Kidney capillary endothelial cell (primary cell): ENCODE measurements at regions not wholly inside any gene's neighbourhood (a gene's known extent, or its start where the extent isn't known, plus 50 kb on each side); places are given as distances from the start of the nearest gene placed in this dataset.
"Not testable (repeated sequence)": the region's sequence is repeated elsewhere in the genome, so short reads cannot be mapped to it uniquely, and the experiment has no call there.

Experiments used
- DNase-seq: peaks from one replicate; pipeline ENCODE4 v3.0.0-alpha.2; 2018; ENCODE audit warnings: low spot score

GRCh38 chr2:208800887-208801286, 394.3 kb downstream of the PTH2R start:
- DNase-seq: not testable (repeated sequence)

- no peak for DNase-seq
Observed at GRCh38 chr2:208807756-208808155, 401.2 kb downstream of the PTH2R start.

GRCh38 chr2:208811885-208812284, 405.3 kb downstream of the PTH2R start:
- not testable (repeated sequence) for DNase-seq

DNA sequence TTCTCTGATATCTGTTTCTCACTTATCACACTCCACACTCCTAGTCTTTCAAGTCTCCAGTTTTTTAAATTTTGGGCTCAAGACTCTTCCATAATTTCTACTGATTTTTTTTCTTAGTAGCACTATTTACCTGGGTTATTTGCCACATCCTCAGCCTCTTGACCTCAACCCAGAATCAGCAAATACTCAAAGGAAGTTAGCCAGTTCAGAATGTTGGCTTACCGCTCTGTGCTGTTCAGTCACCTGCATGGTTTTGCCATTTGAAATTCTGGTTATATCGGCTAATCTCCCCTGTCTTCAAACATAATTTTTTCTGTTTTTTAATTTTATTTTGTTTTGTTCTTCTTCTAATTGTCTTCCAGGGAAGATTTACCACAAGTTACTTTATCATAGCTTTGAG, 412.6 kb downstream of the PTH2R start:
- DNase-seq: no peak

DNA sequence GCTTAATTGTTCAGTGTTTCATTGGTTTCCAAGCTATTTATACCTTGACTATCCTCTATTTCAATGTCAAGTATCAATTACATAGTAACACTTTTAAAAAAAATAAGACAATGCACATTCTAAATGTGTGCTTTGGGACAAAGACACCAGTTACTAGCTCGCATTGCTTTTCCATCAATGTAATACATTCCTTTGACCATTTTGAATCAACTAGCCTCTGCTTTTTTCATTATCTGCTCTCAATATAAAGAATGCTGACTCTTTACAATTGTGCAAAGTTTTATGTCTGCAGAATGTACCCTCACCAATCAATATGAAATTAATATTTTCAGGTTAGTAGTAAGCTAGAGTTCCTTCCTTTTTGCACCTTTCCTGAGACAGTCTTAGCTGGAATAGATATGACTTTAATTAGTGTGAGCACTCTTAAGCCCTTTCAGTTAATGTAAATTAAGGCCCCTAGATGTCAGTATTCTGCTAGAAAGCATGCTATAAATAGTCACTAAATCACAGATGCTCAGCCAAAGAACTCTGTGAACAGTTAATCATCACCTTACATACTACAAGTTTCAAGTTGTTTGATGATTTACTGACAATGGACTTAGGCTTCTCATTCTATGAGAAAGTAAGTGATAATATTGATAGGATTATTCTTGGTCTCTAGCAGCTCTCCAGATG, 413.6 kb downstream of the PTH2R start:
- DNase-seq: no peak

- DNase-seq: no peak
Observed at GRCh38 chr2:208827109-208827508, 420.5 kb downstream of the PTH2R start.

DNA sequence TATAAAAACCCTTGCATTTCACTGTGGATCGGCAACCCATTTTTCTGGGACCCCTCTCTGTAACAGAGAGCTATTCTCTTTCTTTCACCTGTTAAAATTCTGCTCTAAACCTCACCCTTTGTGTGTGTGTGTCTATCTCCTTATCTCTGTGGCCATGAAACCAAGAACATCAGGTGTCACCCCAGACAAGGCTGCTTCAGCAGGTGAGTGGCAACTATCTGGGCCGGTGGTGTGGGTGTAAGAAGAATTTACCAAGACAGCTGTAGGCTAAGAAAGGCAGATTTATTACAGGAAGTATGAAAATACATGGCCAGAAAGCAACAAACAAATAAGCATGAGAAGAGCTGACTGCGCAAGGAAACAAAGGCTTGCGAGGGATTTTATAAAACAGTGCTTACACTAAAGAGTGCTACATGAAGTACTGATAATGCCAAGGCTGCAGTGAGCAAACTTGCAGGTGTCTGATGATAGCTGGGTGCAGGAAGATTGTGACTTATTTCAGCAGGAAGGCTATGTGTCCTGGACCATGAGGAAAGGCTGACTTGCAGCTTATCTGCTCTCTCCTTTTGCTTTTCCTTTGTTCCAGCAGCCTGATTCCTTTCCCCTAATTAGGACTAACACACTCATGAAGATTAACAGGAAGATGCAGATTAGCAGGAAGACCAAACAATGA, 421.1 kb downstream of the PTH2R start:
- DNase-seq: no peak

GRCh38 chr2:208830203-208830602, 423.6 kb downstream of the PTH2R start:
- DNase-seq: no peak

GRCh38 chr2:208847651-208848050, 441.1 kb downstream of the PTH2R start:
- no peak for DNase-seq

- DNase-seq: no peak
Observed at GRCh38 chr2:208854717-208855116, 448.1 kb downstream of the PTH2R start.

- no peak for DNase-seq
Observed at GRCh38 chr2:208867374-208867773, 460.8 kb downstream of the PTH2R start.

DNA sequence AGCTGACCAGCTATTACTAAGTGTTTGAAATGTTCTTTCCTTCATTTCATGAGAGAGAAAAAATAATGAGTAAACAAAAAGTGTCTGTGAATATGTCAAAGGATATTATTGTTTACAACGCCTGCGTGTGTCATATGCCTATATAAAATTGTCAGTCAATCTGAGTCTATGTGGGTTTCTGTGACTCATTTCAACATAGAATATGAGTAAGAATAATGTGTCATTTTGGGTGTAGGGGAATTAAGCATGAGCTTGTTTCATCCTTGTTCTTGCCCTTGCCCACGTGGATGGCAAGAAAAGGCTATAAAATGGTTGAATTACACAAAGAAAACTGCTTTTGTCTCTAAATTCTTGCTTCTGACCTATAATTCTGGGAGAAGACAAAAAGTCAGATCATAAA, 466.0 kb downstream of the PTH2R start:
- DNase-seq: no peak

DNA sequence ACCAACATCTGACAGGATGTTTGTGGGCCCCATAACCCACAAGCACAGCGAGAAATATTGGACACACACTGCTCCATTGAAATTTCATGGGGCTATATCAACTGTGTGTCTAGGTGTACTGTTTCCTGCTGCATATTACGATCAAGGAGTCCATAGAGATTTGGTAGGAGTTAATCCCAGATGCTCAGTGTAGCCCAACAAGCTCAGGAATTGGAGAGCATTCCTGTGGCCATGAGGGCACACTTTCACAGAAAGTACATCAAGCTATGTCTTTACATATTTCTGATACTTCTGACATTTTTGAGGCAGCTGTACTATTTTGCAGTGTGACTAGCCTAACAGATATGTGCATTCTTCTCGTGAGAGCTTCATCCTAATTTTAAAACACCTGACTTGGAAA, 473.1 kb downstream of the PTH2R start:
- no peak for DNase-seq

DNA sequence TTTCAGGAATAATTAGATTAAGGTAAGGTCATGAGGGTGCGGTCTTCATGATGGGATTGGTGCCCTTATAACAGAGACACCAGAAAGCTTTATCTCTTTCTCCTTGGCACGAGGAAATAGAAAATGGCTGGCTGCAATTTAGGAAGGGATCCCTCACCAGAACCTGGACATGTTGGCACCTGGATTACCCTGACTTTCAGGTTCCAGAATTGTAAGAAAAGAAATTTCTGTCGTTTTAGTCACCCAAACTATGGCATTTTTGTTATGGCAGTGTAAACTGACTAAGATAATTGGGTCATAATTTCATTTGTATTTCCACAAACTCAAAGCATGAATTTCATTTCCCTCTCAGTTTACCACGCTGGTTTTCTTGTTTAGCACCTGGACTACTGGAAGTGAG, 473.6 kb downstream of the PTH2R start:
- no peak for DNase-seq

GRCh38 chr2:208890486-208890885, 483.9 kb downstream of the PTH2R start:
- DNase-seq: no peak

- DNase-seq: no peak
Observed at GRCh38 chr2:208892203-208892602, 485.6 kb downstream of the PTH2R start.

- DNase-seq: no peak
Observed at GRCh38 chr2:208906330-208906729, 499.7 kb downstream of the PTH2R start.

DNA sequence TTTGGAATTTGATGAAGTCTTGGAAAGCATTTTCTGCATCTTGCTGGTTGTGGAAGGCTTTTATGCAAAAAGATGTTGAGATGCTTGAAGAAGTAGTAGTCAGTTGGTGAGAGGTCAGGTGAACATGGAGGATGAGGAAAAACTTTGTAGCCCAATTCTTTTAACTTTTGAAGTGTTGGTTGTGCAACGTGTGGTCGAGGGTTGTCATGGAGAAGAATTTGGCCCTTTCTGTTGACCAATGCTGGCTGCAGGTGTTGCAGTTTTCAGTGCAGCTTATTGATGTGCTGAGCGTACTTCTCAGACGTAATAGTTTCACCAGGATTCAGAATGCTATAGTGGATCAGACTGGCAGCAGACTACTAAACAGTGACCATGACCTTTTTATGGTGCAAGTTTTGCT, 508.4 kb upstream of the MAP2 start:
- no peak for DNase-seq

DNA sequence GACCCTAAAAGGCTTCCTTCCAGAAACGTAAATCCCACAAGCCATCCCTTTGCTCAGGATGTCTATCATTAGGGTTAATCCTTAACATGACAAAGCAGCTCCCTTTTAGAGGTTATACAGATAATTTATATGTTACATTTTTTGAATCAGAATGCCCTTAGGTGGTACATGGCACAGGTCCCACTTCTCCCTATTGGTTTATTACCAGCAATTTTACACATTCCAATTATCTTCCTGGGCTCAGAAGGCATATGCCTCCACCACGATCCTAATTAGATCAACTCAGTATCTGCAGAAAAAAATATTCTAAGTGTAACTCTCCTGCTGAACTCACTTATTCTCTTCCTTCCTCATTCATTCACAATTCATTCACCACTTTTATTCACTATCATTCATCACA, 507.0 kb upstream of the MAP2 start:
- DNase-seq: no peak

GRCh38 chr2:208921358-208921757, 502.5 kb upstream of the MAP2 start:
- not testable (repeated sequence) for DNase-seq

DNA sequence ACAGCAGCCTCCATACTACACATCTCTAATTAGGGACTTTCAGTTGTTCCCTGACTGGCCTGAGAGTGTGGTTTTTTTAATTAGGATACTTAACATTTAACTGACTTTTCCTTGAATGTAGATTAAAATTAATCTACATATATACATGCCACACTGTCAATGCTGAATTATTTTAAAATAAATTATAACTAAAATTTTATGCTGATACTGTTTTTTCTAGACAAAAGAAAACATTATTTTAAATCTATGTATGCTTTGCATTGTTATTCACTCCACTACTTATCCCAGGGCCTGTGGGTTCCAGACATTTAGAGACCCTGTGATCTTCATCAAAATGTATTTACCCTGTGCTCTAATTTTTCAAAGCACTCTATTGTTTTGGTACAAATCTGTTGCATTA, 496.0 kb upstream of the MAP2 start:
- DNase-seq: no peak

GRCh38 chr2:208929139-208929864, 494.5 kb upstream of the MAP2 start:
- DNase-seq: no peak

DNA sequence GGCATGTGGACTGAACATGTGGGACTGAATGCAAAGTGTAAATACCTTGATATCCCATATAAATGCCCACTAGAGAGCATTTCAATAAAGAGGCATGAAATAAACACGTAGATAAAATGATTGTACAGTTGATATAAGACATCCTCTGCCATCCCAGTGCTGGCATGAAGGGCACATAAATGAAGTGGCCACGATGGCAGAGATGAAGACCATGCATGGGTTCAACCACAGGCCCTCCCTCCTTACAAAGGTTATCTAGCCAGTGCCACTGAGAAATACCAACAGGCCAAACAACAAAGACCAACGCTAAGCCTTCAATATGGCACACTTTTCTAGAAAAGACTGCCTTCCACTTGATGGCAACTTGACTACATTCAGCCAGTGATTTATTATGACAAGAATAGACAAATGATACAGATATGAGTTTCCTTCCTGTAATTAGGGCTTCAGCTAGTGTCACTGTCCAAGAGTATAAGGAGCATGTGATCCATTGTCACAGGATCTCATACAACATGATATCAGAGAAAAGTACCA, 493.9 kb upstream of the MAP2 start:
- DNase-seq: no peak
